Ishikawa (cell line): ENCODE measurements at regions not wholly inside any gene's neighbourhood (a gene's known extent, or its start where the extent isn't known, plus 50 kb on each side); places are given as distances from the start of the nearest gene placed in this dataset.

Source experiments
- CEBPB ChIP-seq: IDR thresholded peaks from 2 replicates; pipeline ENCODE4 v1.6.1; 2012
- CREB1 ChIP-seq: IDR thresholded peaks from 2 replicates; pipeline ENCODE4 v1.6.1; 2012; ENCODE audit warnings: low read depth
- EGR1 ChIP-seq: IDR thresholded peaks from 2 replicates; pipeline ENCODE4 v1.6.1; 2012
- EP300 ChIP-seq: IDR thresholded peaks from 2 replicates; pipeline ENCODE4 v1.6.1; 2012; ENCODE audit warnings: borderline replicate concordance
- FOXM1 ChIP-seq: IDR thresholded peaks from 2 replicates; pipeline ENCODE4 v1.6.1; 2012; ENCODE audit warnings: low read depth, borderline replicate concordance
- NFIC ChIP-seq: IDR thresholded peaks from 2 replicates; pipeline ENCODE4 v1.6.1; 2012
- RAD21 ChIP-seq: IDR thresholded peaks from 2 replicates; pipeline ENCODE4 v1.6.1; 2012; ENCODE audit warnings: low read depth
- TAF1 ChIP-seq: IDR thresholded peaks from 2 replicates; pipeline ENCODE4 v1.6.1; 2012; ENCODE audit warnings: low read depth, mild to moderate bottlenecking
- TCF12 ChIP-seq: IDR thresholded peaks from 2 replicates; pipeline ENCODE4 v1.6.1; 2012; ENCODE audit warnings: low read depth
- TEAD4 ChIP-seq: IDR thresholded peaks from 2 replicates; pipeline ENCODE4 v1.6.1; 2012
- ZBTB7A ChIP-seq: IDR thresholded peaks from 2 replicates; pipeline ENCODE4 v1.6.1; 2012; ENCODE audit warnings: low read depth
- TF ChIP-seq, protein P1 (sequence below): IDR thresholded peaks from 2 replicates; pipeline ENCODE4 v1.6.1; 2012; ENCODE audit warnings: low read depth, mild to moderate bottlenecking
- TF ChIP-seq, protein P2 (sequence below): IDR thresholded peaks from 2 replicates; pipeline ENCODE4 v1.6.1; 2012

DNA sequence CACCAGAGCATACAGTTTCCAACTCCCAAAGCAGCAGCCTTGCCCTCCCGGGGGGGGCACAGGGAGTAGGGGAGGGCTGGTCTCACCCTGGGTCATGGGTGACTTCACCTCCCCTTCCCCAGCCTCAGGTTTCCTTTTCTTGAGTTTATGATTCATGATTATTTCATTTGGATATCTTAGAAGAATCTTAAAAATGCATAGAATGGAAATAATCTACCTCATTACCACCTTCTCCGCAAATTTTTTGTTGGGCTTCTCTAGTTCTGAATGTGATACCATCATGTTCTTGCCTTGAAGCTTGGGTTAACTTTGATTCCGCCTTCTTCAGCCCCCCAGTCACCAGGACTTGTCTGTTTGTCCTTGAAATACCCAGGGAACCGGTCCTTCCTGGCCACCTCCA is 148.8 kb upstream of the ROPN1 start:
- no peak for TF ChIP-seq FOXM1
- TF ChIP-seq TAF1, result no peak
- TF ChIP-seq EP300, result no peak
- TF ChIP-seq CEBPB, result no peak
- TF ChIP-seq NFIC, result no peak
- TF ChIP-seq RAD21, result no peak
- no peak for TF ChIP-seq ZBTB7A
- no peak for TF ChIP-seq CREB1
- TF ChIP-seq, protein P1, sequence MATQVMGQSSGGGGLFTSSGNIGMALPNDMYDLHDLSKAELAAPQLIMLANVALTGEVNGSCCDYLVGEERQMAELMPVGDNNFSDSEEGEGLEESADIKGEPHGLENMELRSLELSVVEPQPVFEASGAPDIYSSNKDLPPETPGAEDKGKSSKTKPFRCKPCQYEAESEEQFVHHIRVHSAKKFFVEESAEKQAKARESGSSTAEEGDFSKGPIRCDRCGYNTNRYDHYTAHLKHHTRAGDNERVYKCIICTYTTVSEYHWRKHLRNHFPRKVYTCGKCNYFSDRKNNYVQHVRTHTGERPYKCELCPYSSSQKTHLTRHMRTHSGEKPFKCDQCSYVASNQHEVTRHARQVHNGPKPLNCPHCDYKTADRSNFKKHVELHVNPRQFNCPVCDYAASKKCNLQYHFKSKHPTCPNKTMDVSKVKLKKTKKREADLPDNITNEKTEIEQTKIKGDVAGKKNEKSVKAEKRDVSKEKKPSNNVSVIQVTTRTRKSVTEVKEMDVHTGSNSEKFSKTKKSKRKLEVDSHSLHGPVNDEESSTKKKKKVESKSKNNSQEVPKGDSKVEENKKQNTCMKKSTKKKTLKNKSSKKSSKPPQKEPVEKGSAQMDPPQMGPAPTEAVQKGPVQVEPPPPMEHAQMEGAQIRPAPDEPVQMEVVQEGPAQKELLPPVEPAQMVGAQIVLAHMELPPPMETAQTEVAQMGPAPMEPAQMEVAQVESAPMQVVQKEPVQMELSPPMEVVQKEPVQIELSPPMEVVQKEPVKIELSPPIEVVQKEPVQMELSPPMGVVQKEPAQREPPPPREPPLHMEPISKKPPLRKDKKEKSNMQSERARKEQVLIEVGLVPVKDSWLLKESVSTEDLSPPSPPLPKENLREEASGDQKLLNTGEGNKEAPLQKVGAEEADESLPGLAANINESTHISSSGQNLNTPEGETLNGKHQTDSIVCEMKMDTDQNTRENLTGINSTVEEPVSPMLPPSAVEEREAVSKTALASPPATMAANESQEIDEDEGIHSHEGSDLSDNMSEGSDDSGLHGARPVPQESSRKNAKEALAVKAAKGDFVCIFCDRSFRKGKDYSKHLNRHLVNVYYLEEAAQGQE, result no peak
- TF ChIP-seq, protein P2, sequence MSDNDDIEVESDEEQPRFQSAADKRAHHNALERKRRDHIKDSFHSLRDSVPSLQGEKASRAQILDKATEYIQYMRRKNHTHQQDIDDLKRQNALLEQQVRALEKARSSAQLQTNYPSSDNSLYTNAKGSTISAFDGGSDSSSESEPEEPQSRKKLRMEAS, result no peak
- no peak for TF ChIP-seq TCF12
- no peak for TF ChIP-seq TEAD4
- TF ChIP-seq EGR1, result no peak
